GM19438 (cell line): ENCODE measurements at regions not wholly inside any gene's neighbourhood (a gene's known extent, or its start where the extent isn't known, plus 50 kb on each side); places are given as distances from the start of the nearest gene placed in this dataset.
"Not testable (repeated sequence)": the region's sequence is repeated elsewhere in the genome, so short reads cannot be mapped to it uniquely, and the experiment has no call there.

ENCODE experiments used
- ATAC-seq: cut with Tn5 transposase; IDR thresholded peaks from one replicate; pipeline ENCODE4 v1.9.1; 2021; ENCODE audit warnings: low read depth; ENCODE audit not compliant: unreplicated experiment

GRCh38 chr14:61602003-61602732 lies 93.1 kb upstream of the HIF1A start:
- no peak for ATAC-seq

- ATAC-seq = no peak
Observed at GRCh38 chr14:61602733-61603077, 92.6 kb upstream of the HIF1A start.

GRCh38 chr14:61603736-61604135 lies 91.6 kb upstream of the HIF1A start:
- ATAC-seq = no peak

- ATAC-seq = no peak
Observed at GRCh38 chr14:61607570-61608244, 87.6 kb upstream of the HIF1A start.

GRCh38 chr14:61608245-61609165 lies 86.8 kb upstream of the HIF1A start:
- no peak for ATAC-seq

GRCh38 chr14:61609191-61609843 lies 86.0 kb upstream of the HIF1A start:
- ATAC-seq = no peak

GRCh38 chr14:61609884-61610283 lies 85.4 kb upstream of the HIF1A start:
- ATAC-seq = no peak

- no peak for ATAC-seq
Observed at GRCh38 chr14:61610900-61611299, 84.4 kb upstream of the HIF1A start.

- ATAC-seq = no peak
Observed at GRCh38 chr14:61611880-61612630, 83.3 kb upstream of the HIF1A start.

GRCh38 chr14:61613006-61613405 lies 82.3 kb upstream of the HIF1A start:
- ATAC-seq = not testable (repeated sequence)

- ATAC-seq = no peak
Observed at GRCh38 chr14:61614693-61615092, 80.6 kb upstream of the HIF1A start.

- no peak for ATAC-seq
Observed at GRCh38 chr14:61615743-61616523, 79.4 kb upstream of the HIF1A start.

GRCh38 chr14:61616524-61617185 lies 78.7 kb upstream of the HIF1A start:
- ATAC-seq = no peak

- ATAC-seq = no peak
Observed at GRCh38 chr14:61618448-61618847, 76.9 kb upstream of the HIF1A start.

- ATAC-seq = no peak
Observed at GRCh38 chr14:61619494-61619893, 75.8 kb upstream of the HIF1A start.

GRCh38 chr14:61620130-61620946 lies 75.0 kb upstream of the HIF1A start:
- ATAC-seq = no peak

- no peak for ATAC-seq
Observed at GRCh38 chr14:61621444-61621843, 73.9 kb upstream of the HIF1A start.

GRCh38 chr14:61622051-61622450 lies 73.3 kb upstream of the HIF1A start:
- ATAC-seq = no peak
